RWPE2 (cell line): ENCODE measurements at regions not wholly inside any gene's neighbourhood (a gene's known extent, or its start where the extent isn't known, plus 50 kb on each side); places are given as distances from the start of the nearest gene placed in this dataset.

Experiments used
- ATAC-seq: fragments of 200-7000 bp; cut with Tn5 transposase; 3 replicates; pipeline ENCODE4 v1.9.1; 2021; ENCODE audit warnings: low read depth
- DNase-seq: peaks from one replicate; pipeline ENCODE4 v3.0.0-alpha.2; 2020; ENCODE audit warnings: low spot score
- H3K27ac ChIP-seq: fragments of 450-650 bp; 2 replicates; pipeline ENCODE4 v1.5.1; 2017; ENCODE audit warnings: mild to moderate bottlenecking; ENCODE audit not compliant: poor library complexity, severe bottlenecking
- H3K27me3 ChIP-seq: fragments of 250-450 bp; sonication (Bioruptor Pico); 2 replicates; pipeline ENCODE4 v1.5.1; 2021; ENCODE audit warnings: mild to moderate bottlenecking, moderate library complexity; ENCODE audit not compliant: insufficient read depth, poor library complexity, severe bottlenecking
- H3K36me3 ChIP-seq: fragments of 250-450 bp; sonication (Bioruptor Pico); 2 replicates; pipeline ENCODE4 v1.5.1; 2020; ENCODE audit warnings: low read depth, mild to moderate bottlenecking, moderate library complexity
- H3K4me1 ChIP-seq: fragments of 250-450 bp; sonication (Bioruptor Pico); 2 replicates; pipeline ENCODE4 v1.5.1; 2021; ENCODE audit warnings: mild to moderate bottlenecking, moderate library complexity; ENCODE audit not compliant: insufficient read depth, poor library complexity, severe bottlenecking
- H3K4me3 ChIP-seq: fragments of 250-450 bp; sonication (Bioruptor Pico); 2 replicates; pipeline ENCODE4 v1.5.1; 2021; ENCODE audit warnings: mild to moderate bottlenecking, moderate library complexity; ENCODE audit not compliant: severe bottlenecking
- H3K9me3 ChIP-seq: fragments of 250-450 bp; sonication (Bioruptor Pico); 2 replicates; pipeline ENCODE4 v1.5.1; 2021; ENCODE audit warnings: mild to moderate bottlenecking, moderate library complexity; ENCODE audit not compliant: severe bottlenecking
- CTCF ChIP-seq: fragments of 450-650 bp; IDR thresholded peaks from one replicate; pipeline ENCODE4 v1.5.1; 2017; ENCODE audit warnings: mild to moderate bottlenecking, moderate library complexity; ENCODE audit not compliant: poor library complexity, severe bottlenecking

- Histone ChIP-seq H3K36me3 (no peaks in the 10 kb centered on the region), H3K9me3 (no peaks in the 10 kb centered on the region), H3K27ac (no peak overlapping the region), H3K27me3 (no peaks in the 10 kb centered on the region), H3K4me1 (no peaks in the 10 kb centered on the region), H3K4me3 (no peak overlapping the region)
- ATAC-seq: no peak
- no peak for TF ChIP-seq CTCF
- no peak for DNase-seq
Observed at GRCh38 chr15:69538379-69538778, 85.8 kb downstream of the RPLP1 start.

GRCh38 chr15:69539345-69539744 lies 86.7 kb downstream of the RPLP1 start:
- no peaks in the 10 kb centered on the region for H3K36me3 ChIP-seq
- no peak overlapping the region for H3K4me3 ChIP-seq
- no peak overlapping the region for H3K27ac ChIP-seq
- DNase-seq (no peak), ATAC-seq (no peak)
- no peaks in the 10 kb centered on the region for H3K4me1 ChIP-seq
- TF ChIP-seq CTCF: no peak
- H3K27me3 ChIP-seq: no peaks in the 10 kb centered on the region
- no peaks in the 10 kb centered on the region for H3K9me3 ChIP-seq

GRCh38 chr15:69540622-69541021 lies 88.0 kb downstream of the RPLP1 start:
- Histone ChIP-seq H3K9me3 (no peaks in the 10 kb centered on the region), H3K4me3 (no peak overlapping the region), H3K4me1 (no peaks in the 10 kb centered on the region), H3K27me3 (no peaks in the 10 kb centered on the region), H3K36me3 (no peaks in the 10 kb centered on the region), H3K27ac (no peak overlapping the region)
- DNase-seq (no peak), ATAC-seq (no peak)
- no peak for TF ChIP-seq CTCF

GRCh38 chr15:69542028-69542427 lies 89.4 kb downstream of the RPLP1 start:
- ATAC-seq (no peak), DNase-seq (no peak)
- Histone ChIP-seq H3K27ac (no peak overlapping the region), H3K36me3 (no peaks in the 10 kb centered on the region), H3K4me1 (no peaks in the 10 kb centered on the region), H3K4me3 (no peak overlapping the region), H3K27me3 (no peaks in the 10 kb centered on the region), H3K9me3 (no peaks in the 10 kb centered on the region)
- no peak for TF ChIP-seq CTCF

- DNase-seq (no peak), ATAC-seq (no peak)
- H3K27me3 ChIP-seq: no peaks in the 10 kb centered on the region
Observed at GRCh38 chr15:69543681-69544364, 91.2 kb downstream of the RPLP1 start.

More at GRCh38 chr15:69543681-69544364, 91.2 kb downstream of the RPLP1 start:
- Histone ChIP-seq H3K4me3 (no peak overlapping the region), H3K9me3 (no peaks in the 10 kb centered on the region), H3K36me3 (no peaks in the 10 kb centered on the region), H3K4me1 (no peaks in the 10 kb centered on the region), H3K27ac (no peak overlapping the region)
- no peak for TF ChIP-seq CTCF
